ENCODE measurements at regions not wholly inside any gene's neighbourhood (a gene's known extent, or its start where the extent isn't known, plus 50 kb on each side); places are given as distances from the start of the nearest gene placed in this dataset.

DNA sequence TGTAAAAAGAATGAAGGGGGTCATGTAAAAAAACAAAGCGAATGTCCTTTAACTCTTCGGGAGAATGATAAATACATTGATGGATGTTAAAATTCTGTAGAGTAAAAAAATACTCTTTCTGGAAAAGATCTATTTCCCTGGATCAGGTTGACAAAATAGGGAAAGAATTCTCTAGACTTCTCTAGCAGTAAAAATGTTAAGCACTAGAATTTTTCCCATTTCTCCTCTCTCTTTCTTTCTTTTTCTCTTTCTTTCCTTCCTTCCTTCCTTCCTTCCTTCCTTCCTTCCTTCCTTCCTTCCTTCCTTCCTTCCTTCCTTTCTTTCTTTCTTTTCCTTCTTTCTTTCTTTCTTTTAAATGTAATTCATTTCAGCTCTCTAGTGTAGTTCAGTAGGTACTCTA is 552.5 kb downstream of the LRFN5 start:
- TF ChIP-seq, protein P1, sequence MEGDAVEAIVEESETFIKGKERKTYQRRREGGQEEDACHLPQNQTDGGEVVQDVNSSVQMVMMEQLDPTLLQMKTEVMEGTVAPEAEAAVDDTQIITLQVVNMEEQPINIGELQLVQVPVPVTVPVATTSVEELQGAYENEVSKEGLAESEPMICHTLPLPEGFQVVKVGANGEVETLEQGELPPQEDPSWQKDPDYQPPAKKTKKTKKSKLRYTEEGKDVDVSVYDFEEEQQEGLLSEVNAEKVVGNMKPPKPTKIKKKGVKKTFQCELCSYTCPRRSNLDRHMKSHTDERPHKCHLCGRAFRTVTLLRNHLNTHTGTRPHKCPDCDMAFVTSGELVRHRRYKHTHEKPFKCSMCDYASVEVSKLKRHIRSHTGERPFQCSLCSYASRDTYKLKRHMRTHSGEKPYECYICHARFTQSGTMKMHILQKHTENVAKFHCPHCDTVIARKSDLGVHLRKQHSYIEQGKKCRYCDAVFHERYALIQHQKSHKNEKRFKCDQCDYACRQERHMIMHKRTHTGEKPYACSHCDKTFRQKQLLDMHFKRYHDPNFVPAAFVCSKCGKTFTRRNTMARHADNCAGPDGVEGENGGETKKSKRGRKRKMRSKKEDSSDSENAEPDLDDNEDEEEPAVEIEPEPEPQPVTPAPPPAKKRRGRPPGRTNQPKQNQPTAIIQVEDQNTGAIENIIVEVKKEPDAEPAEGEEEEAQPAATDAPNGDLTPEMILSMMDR (IDR thresholded peaks at IDR 0.05), result no peak
- TF ChIP-seq EZH2 (IDR thresholded peaks at IDR 0.05; ENCODE audit: borderline replicate concordance, insufficient read depth, low read depth, low read length, poor library complexity, severe bottlenecking), result no peak

All from B cell (primary cell).